WTC11 (cell line): ENCODE measurements at regions not wholly inside any gene's neighbourhood (a gene's known extent, or its start where the extent isn't known, plus 50 kb on each side); places are given as distances from the start of the nearest gene placed in this dataset.

Experiments
- ATAC-seq: fragments of 200-7000 bp; cut with Tn5 transposase; 2 replicates; pipeline ENCODE4 v1.10.0; 2021; ENCODE audit warnings: mild to moderate bottlenecking, moderate library complexity
- CTCF ChIA-PET: fragments of 300-600 bp; sonication (Branson Sonifier 250); formaldehyde crosslinking; loops from one replicate; lab custom pipeline; 2021; ENCODE audit warnings: antibody characterized with exemption; lab: Charles Lee
- POLR2A ChIA-PET: fragments of 350-600 bp; sonication (Branson Sonifier 250); formaldehyde crosslinking; loops from one replicate; lab custom pipeline; 2021; ENCODE audit warnings: antibody characterized with exemption; lab: Charles Lee
- DNase-seq: peaks from one replicate; pipeline ENCODE4 v3.0.0; 2021; ENCODE audit warnings: low spot score
- H3K27ac Mint-ChIP-seq: 2 replicates; pipeline ENCODE4 v1.8.0; 2021; ENCODE audit warnings: mixed read lengths
- H3K27me3 Mint-ChIP-seq: 2 replicates; pipeline ENCODE4 v1.8.0; 2021; ENCODE audit warnings: low read depth, mild to moderate bottlenecking, moderate library complexity, mixed read lengths
- H3K36me3 Mint-ChIP-seq: 2 replicates; pipeline ENCODE4 v1.8.0; 2021; ENCODE audit warnings: mixed read lengths
- H3K4me1 Mint-ChIP-seq: 2 replicates; pipeline ENCODE4 v1.8.0; 2022; ENCODE audit warnings: mixed read lengths
- H3K4me3 Mint-ChIP-seq: 2 replicates; pipeline ENCODE4 v1.8.0; 2021; ENCODE audit warnings: mild to moderate bottlenecking, moderate library complexity, mixed read lengths
- H3K9me3 Mint-ChIP-seq: 2 replicates; pipeline ENCODE4 v1.8.0; 2021; ENCODE audit warnings: mixed read lengths
- CREB1 ChIP-seq: sonication (generic); formaldehyde crosslinking; IDR thresholded peaks from 2 replicates; pipeline ENCODE4 v1.8.0; 2023; ENCODE audit warnings: mild to moderate bottlenecking, missing genetic modification reagents
- E2F1 ChIP-seq: sonication (generic); formaldehyde crosslinking; IDR thresholded peaks from 2 replicates; pipeline ENCODE4 v1.8.0; 2022; ENCODE audit warnings: mild to moderate bottlenecking, missing genetic modification reagents
- EMX1 ChIP-seq: fragments of 250-450 bp; sonication (Bioruptor Pico); IDR thresholded peaks from 2 replicates; pipeline ENCODE4 v1.8.0; 2021; ENCODE audit warnings: mild to moderate bottlenecking
- FOXJ3 ChIP-seq: sonication (generic); formaldehyde crosslinking; IDR thresholded peaks from 2 replicates; pipeline ENCODE4 v1.9.0; 2021; ENCODE audit warnings: missing genetic modification reagents, mild to moderate bottlenecking, borderline replicate concordance
- FOXP4 ChIP-seq: sonication (generic); formaldehyde crosslinking; IDR thresholded peaks from 2 replicates; pipeline ENCODE4 v1.8.0; 2022; ENCODE audit warnings: mild to moderate bottlenecking, missing genetic modification reagents
- IRF2 ChIP-seq: sonication (generic); formaldehyde crosslinking; IDR thresholded peaks from 2 replicates; pipeline ENCODE4 v1.8.0; 2022; ENCODE audit warnings: low read depth, missing genetic modification reagents, borderline replicate concordance
- KAT7 ChIP-seq: sonication (generic); formaldehyde crosslinking; IDR thresholded peaks from 2 replicates; pipeline ENCODE4 v1.8.1; 2023; ENCODE audit warnings: missing genetic modification reagents, mild to moderate bottlenecking, borderline replicate concordance
- SMAD4 ChIP-seq: sonication (generic); formaldehyde crosslinking; IDR thresholded peaks from 2 replicates; pipeline ENCODE4 v1.8.0; 2022; ENCODE audit warnings: mild to moderate bottlenecking, missing genetic modification reagents
- TEAD4 ChIP-seq: sonication (generic); formaldehyde crosslinking; IDR thresholded peaks from 2 replicates; pipeline ENCODE4 v1.8.0; 2022; ENCODE audit warnings: mild to moderate bottlenecking, missing genetic modification reagents
- ZMAT4 ChIP-seq: fragments of 250-450 bp; sonication (Bioruptor Pico); IDR thresholded peaks from 2 replicates; pipeline ENCODE4 v1.9.0; 2021; ENCODE audit warnings: mild to moderate bottlenecking
- ZNF232 ChIP-seq: sonication (generic); formaldehyde crosslinking; IDR thresholded peaks from 2 replicates; pipeline ENCODE4 v1.8.0; 2022; ENCODE audit warnings: mild to moderate bottlenecking, missing genetic modification reagents
- ZNF671 ChIP-seq: fragments of 250-450 bp; sonication (Bioruptor Pico); IDR thresholded peaks from 2 replicates; pipeline ENCODE4 v1.8.0; 2021; ENCODE audit warnings: mild to moderate bottlenecking
- TF ChIP-seq, protein P1 (sequence below): sonication (generic); formaldehyde crosslinking; conservative IDR thresholded peaks from 2 replicates; pipeline ENCODE4 v1.8.1; 2023; ENCODE audit warnings: mild to moderate bottlenecking, low read depth, missing genetic modification reagents, moderate library complexity
- TF ChIP-seq, protein P2 (sequence below): fragments of 250-450 bp; sonication (Bioruptor Pico); IDR thresholded peaks from 2 replicates; pipeline ENCODE4 v1.8.0; 2021; ENCODE audit warnings: mild to moderate bottlenecking
- TF ChIP-seq, protein P3 (sequence below): fragments of 250-450 bp; sonication (Bioruptor Pico); IDR thresholded peaks from 2 replicates; pipeline ENCODE4 v1.9.0; 2021; ENCODE audit warnings: mild to moderate bottlenecking
- TF ChIP-seq, protein P4 (sequence below): sonication (generic); formaldehyde crosslinking; IDR thresholded peaks from 2 replicates; pipeline ENCODE4 v1.8.1; 2022; ENCODE audit warnings: low read depth, mild to moderate bottlenecking, moderate library complexity, missing genetic modification reagents, borderline replicate concordance

GRCh38 chr18:55688030-55688429 lies 100.0 kb upstream of the TCF4 start:
- H3K9me3 Mint-ChIP-seq, result no peaks in the 10 kb centered on the region
- POLR2A ChIA-PET, result no interaction called here
- CTCF ChIA-PET, result no interaction called here

More at GRCh38 chr18:55688030-55688429, 100.0 kb upstream of the TCF4 start:
- H3K36me3 Mint-ChIP-seq, result no peaks in the 10 kb centered on the region
- no peak overlapping the region for H3K27ac Mint-ChIP-seq
- peaks cover 13% of the 10 kb centered on the region for H3K4me1 Mint-ChIP-seq
- DNase-seq (no peak), ATAC-seq (no peak)
- TF ChIP-seq FOXJ3 (CRISPR knock-in tag), result no peak
- TF ChIP-seq EMX1 (CRISPR knock-in tag), result no peak
- TF ChIP-seq FOXP4 (CRISPR knock-in tag), result no peak
- TF ChIP-seq, protein P1, sequence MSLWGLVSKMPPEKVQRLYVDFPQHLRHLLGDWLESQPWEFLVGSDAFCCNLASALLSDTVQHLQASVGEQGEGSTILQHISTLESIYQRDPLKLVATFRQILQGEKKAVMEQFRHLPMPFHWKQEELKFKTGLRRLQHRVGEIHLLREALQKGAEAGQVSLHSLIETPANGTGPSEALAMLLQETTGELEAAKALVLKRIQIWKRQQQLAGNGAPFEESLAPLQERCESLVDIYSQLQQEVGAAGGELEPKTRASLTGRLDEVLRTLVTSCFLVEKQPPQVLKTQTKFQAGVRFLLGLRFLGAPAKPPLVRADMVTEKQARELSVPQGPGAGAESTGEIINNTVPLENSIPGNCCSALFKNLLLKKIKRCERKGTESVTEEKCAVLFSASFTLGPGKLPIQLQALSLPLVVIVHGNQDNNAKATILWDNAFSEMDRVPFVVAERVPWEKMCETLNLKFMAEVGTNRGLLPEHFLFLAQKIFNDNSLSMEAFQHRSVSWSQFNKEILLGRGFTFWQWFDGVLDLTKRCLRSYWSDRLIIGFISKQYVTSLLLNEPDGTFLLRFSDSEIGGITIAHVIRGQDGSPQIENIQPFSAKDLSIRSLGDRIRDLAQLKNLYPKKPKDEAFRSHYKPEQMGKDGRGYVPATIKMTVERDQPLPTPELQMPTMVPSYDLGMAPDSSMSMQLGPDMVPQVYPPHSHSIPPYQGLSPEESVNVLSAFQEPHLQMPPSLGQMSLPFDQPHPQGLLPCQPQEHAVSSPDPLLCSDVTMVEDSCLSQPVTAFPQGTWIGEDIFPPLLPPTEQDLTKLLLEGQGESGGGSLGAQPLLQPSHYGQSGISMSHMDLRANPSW (CRISPR knock-in tag), result no peak
- no peak for TF ChIP-seq SMAD4 (CRISPR knock-in tag)
- no peak for TF ChIP-seq TEAD4 (CRISPR knock-in tag)
- no peak for TF ChIP-seq IRF2
- TF ChIP-seq, protein P2, sequence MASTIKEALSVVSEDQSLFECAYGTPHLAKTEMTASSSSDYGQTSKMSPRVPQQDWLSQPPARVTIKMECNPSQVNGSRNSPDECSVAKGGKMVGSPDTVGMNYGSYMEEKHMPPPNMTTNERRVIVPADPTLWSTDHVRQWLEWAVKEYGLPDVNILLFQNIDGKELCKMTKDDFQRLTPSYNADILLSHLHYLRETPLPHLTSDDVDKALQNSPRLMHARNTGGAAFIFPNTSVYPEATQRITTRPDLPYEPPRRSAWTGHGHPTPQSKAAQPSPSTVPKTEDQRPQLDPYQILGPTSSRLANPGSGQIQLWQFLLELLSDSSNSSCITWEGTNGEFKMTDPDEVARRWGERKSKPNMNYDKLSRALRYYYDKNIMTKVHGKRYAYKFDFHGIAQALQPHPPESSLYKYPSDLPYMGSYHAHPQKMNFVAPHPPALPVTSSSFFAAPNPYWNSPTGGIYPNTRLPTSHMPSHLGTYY (CRISPR knock-in tag), result no peak
- TF ChIP-seq, protein P3, sequence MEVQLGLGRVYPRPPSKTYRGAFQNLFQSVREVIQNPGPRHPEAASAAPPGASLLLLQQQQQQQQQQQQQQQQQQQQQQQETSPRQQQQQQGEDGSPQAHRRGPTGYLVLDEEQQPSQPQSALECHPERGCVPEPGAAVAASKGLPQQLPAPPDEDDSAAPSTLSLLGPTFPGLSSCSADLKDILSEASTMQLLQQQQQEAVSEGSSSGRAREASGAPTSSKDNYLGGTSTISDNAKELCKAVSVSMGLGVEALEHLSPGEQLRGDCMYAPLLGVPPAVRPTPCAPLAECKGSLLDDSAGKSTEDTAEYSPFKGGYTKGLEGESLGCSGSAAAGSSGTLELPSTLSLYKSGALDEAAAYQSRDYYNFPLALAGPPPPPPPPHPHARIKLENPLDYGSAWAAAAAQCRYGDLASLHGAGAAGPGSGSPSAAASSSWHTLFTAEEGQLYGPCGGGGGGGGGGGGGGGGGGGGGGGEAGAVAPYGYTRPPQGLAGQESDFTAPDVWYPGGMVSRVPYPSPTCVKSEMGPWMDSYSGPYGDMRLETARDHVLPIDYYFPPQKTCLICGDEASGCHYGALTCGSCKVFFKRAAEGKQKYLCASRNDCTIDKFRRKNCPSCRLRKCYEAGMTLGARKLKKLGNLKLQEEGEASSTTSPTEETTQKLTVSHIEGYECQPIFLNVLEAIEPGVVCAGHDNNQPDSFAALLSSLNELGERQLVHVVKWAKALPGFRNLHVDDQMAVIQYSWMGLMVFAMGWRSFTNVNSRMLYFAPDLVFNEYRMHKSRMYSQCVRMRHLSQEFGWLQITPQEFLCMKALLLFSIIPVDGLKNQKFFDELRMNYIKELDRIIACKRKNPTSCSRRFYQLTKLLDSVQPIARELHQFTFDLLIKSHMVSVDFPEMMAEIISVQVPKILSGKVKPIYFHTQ (CRISPR knock-in tag), result no peak
- no peak for TF ChIP-seq ZNF232 (CRISPR knock-in tag)
- TF ChIP-seq ZMAT4 (CRISPR knock-in tag), result no peak
- no peak for TF ChIP-seq CREB1 (CRISPR knock-in tag)
- no peak for TF ChIP-seq E2F1
- TF ChIP-seq ZNF671 (CRISPR knock-in tag), result no peak
- TF ChIP-seq KAT7 (CRISPR knock-in tag), result no peak
- TF ChIP-seq, protein P4, sequence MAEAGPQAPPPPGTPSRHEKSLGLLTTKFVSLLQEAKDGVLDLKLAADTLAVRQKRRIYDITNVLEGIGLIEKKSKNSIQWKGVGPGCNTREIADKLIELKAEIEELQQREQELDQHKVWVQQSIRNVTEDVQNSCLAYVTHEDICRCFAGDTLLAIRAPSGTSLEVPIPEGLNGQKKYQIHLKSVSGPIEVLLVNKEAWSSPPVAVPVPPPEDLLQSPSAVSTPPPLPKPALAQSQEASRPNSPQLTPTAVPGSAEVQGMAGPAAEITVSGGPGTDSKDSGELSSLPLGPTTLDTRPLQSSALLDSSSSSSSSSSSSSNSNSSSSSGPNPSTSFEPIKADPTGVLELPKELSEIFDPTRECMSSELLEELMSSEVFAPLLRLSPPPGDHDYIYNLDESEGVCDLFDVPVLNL (CRISPR knock-in tag), result no peak
- no peak overlapping the region for H3K4me3 Mint-ChIP-seq
- H3K27me3 Mint-ChIP-seq, result no peaks in the 10 kb centered on the region
